Lung (tissue), 11 donors: ENCODE measurements at regions not wholly inside any gene's neighbourhood (a gene's known extent, or its start where the extent isn't known, plus 50 kb on each side); places are given as distances from the start of the nearest gene placed in this dataset.

Source experiments
- ATAC-seq: fragments of 200-7000 bp; cut with Tn5 transposase; one replicate; pipeline ENCODE4 v1.9.1; 2020; ENCODE audit warnings: moderate number of reproducible peaks; ENCODE audit not compliant: insufficient read depth, low FRiP score
- DNase-seq, 3 donors: peaks; one replicate each; pipeline ENCODE4 v3.0.0-alpha.2; 2013 to 2017
- H3K27ac ChIP-seq, 2 donors: one replicate each; pipeline ENCODE4 v1.5.1; 2013; ENCODE audit warnings: mild to moderate bottlenecking in 2 of 2, moderate library complexity in 2 of 2, control low read depth in 1 of 2, inconsistent platforms in 1 of 2, low read depth in 1 of 2, low read length in 1 of 2
- H3K27me3 ChIP-seq, 3 donors: one replicate each; pipeline ENCODE4 v1.5.1; 2013; ENCODE audit warnings: low read length in 2 of 3; ENCODE audit not compliant: control insufficient read depth in 3 of 3, insufficient read depth in 3 of 3
- H3K36me3 ChIP-seq, 4 donors: one replicate each; pipeline ENCODE4 v1.5.1; 2013; ENCODE audit warnings: low read length in 4 of 4, mild to moderate bottlenecking in 1 of 4, moderate library complexity in 1 of 4; ENCODE audit not compliant: control insufficient read depth in 4 of 4, insufficient read depth in 4 of 4
- H3K4me1 ChIP-seq, 5 donors: one replicate each; pipeline ENCODE4 v1.5.1; 2013; ENCODE audit warnings: low read length in 5 of 5, mild to moderate bottlenecking in 2 of 5, moderate library complexity in 1 of 5; ENCODE audit not compliant: control insufficient read depth in 5 of 5, insufficient read depth in 5 of 5
- H3K4me3 ChIP-seq: one replicate; pipeline ENCODE4 v1.5.1; 2013; ENCODE audit warnings: mild to moderate bottlenecking, control low read depth, moderate library complexity
- H3K9ac ChIP-seq, 2 donors: one replicate each; pipeline ENCODE4 v1.5.1; 2013; ENCODE audit warnings: low read length in 2 of 2, control low read depth in 1 of 2; ENCODE audit not compliant: insufficient read depth in 1 of 2
- H3K9me3 ChIP-seq, 4 donors: one replicate each; pipeline ENCODE4 v1.5.1; 2013; ENCODE audit warnings: low read length in 3 of 4, mild to moderate bottlenecking in 1 of 4, moderate library complexity in 1 of 4; ENCODE audit not compliant: control insufficient read depth in 4 of 4, insufficient read depth in 3 of 4
- CTCF ChIP-seq: IDR thresholded peaks from 2 replicates; pipeline ENCODE4 v1.5.1; 2012; ENCODE audit warnings: mild to moderate bottlenecking; ENCODE audit errors: control extremely low read depth, extremely low read depth
- WGBS, 2 donors: extraction: QIAGEN DNeasy Blood & Tissue Kit; methylation state at CpG; one replicate each; pipeline ENCODE4 v1.1.7; 2013; 5-methylcytosine and 5-hydroxymethylcytosine counted together
- donor health status: control.
- donor health status: control.
- donor health status: Bipolar disorder and iron deficiency.
- donor health status: healthy.
- donor health status: DM: yes; HTN: yes; CAD: no.

- Histone ChIP-seq H3K27ac (no peak overlapping the region), H3K27me3 (peaks cover 0 to 77% (median 12%) of the 10 kb centered on the region in 3 donors), H3K4me3 (no peak overlapping the region), H3K9me3 (peaks cover 0 to 5% (median 0%) of the 10 kb centered on the region in 4 donors), H3K9ac (no peak overlapping the region), H3K4me1 (no peaks in the 10 kb centered on the region), H3K36me3 (no peaks in the 10 kb centered on the region)
- no peak for ATAC-seq
- no peak for TF ChIP-seq CTCF
- 71 to 75% methylated on average over 5 of the region's 5 CpGs for WGBS, 2 donors
- no peak for DNase-seq
Measured at GRCh38 chr10:8300925-8301324, 246.4 kb downstream of the GATA3 start.

- peaks cover 0 to 3% (median 0%) of the 10 kb centered on the region in 4 donors for H3K9me3 ChIP-seq
Measured at GRCh38 chr10:8301333-8301732, 246.8 kb downstream of the GATA3 start.

GRCh38 chr10:8301831-8302230 lies 247.3 kb downstream of the GATA3 start:
- H3K36me3 ChIP-seq = no peaks in the 10 kb centered on the region
- WGBS, 2 donors = 84 to 93% methylated on average over 4 of the region's 4 CpGs
- no peak overlapping the region for H3K4me3 ChIP-seq
- peaks cover 0 to 75% (median 9%) of the 10 kb centered on the region in 3 donors for H3K27me3 ChIP-seq
- DNase-seq (no peak), ATAC-seq (no peak)
- H3K4me1 ChIP-seq = peaks cover 0 to 2% (median 0%) of the 10 kb centered on the region in 5 donors
- peaks cover 0 to 3% (median 0%) of the 10 kb centered on the region in 4 donors for H3K9me3 ChIP-seq
- no peak overlapping the region for H3K9ac ChIP-seq
- no peak for TF ChIP-seq CTCF
- H3K27ac ChIP-seq = no peak overlapping the region

More at GRCh38 chr10:8301333-8301732, 246.8 kb downstream of the GATA3 start:
- no peaks in the 10 kb centered on the region for H3K36me3 ChIP-seq
- no peak overlapping the region for H3K27ac ChIP-seq
- ATAC-seq (no peak), DNase-seq (no peak)
- peaks cover 0 to 77% (median 13%) of the 10 kb centered on the region in 3 donors for H3K27me3 ChIP-seq
- 79 to 86% methylated on average over 2 of the region's 2 CpGs for WGBS, 2 donors
- no peaks in the 10 kb centered on the region for H3K4me1 ChIP-seq
- H3K9ac ChIP-seq = no peak overlapping the region
- TF ChIP-seq CTCF = no peak
- no peak overlapping the region for H3K4me3 ChIP-seq

- H3K27me3 ChIP-seq = peaks cover 0 to 70% (median 9%) of the 10 kb centered on the region in 3 donors
- peaks cover 0 to 3% (median 0%) of the 10 kb centered on the region in 5 donors for H3K4me1 ChIP-seq
- no peak for ATAC-seq
- H3K36me3 ChIP-seq = no peaks in the 10 kb centered on the region
- DNase-seq = no peak
- H3K9ac ChIP-seq = no peak overlapping the region
- H3K4me3 ChIP-seq = no peak overlapping the region
- H3K9me3 ChIP-seq = peaks cover 0 to 3% (median 0%) of the 10 kb centered on the region in 4 donors
- no peak for TF ChIP-seq CTCF
- H3K27ac ChIP-seq = no peak overlapping the region
- WGBS, 2 donors = 71 to 91% methylated on average over 6 of the region's 6 CpGs
Measured at GRCh38 chr10:8302565-8302964, 248.1 kb downstream of the GATA3 start.
